ENCODE measurements at regions not wholly inside any gene's neighbourhood (a gene's known extent, or its start where the extent isn't known, plus 50 kb on each side); places are given as distances from the start of the nearest gene placed in this dataset.

DNA sequence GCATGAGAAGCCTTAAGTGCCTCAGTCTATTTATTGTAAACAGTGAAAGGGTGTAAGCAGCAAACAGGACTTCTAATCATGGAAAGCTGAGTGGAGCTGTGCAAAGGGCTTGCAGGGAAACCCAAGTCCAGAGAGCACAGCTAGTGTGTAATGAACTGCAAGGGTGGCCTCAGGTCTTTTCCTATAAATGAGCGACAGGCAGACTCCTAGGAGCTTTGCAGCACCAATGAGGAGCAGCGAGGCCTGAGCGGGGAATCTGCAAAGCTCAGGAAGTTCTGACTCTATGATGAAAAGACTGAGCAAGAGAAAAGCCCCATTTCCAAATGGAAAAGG is 250.1 kb upstream of the MAP3K1 start:
- ChIA-PET CTCF (no interaction called here), POLR2A (interaction anchor here (0.7 kb wide), 1 partner anchor 21 kb away, joined by 3 read pairs; no protein-coding TSS in a partner anchor)

DNA sequence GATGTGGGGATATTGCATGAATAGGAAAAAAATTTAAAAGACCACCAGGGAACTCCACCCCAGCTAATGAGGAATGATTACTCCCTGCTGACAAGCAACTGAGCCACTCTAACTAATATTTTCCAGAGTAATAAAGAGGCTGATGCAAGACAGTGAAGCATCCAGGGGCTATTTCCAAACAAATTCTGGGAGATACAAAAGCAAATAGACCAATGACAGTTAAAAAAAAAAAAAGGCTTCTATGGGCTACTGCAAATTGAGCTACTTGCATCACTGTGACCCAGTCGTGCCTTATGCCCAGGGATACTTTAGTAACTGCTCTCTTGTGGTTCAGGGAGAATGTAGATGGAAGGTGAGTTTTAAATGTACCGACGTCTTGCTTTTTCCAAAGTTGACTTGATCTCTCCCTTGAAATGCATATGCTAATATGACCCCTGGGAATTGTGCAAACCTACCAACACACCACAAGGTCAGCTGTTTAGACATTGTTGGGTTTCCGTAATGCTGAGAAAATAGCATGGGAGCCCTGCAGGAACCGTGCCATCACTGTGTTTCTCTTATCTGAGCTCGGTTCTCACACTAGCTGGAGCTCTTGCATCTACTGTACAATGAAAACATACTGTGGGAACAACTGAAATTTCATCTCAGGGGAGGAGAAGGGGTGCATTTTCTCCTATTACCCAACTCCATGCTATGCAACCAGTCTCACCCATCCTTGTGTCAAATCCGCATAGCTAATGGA is 250.6 kb upstream of the MAP3K1 start:
- POLR2A ChIA-PET = interaction anchor here (0.7 kb wide), 1 partner anchor 21 kb away, joined by 3 read pairs; no protein-coding TSS in a partner anchor
- CTCF ChIA-PET = no interaction called here

DNA sequence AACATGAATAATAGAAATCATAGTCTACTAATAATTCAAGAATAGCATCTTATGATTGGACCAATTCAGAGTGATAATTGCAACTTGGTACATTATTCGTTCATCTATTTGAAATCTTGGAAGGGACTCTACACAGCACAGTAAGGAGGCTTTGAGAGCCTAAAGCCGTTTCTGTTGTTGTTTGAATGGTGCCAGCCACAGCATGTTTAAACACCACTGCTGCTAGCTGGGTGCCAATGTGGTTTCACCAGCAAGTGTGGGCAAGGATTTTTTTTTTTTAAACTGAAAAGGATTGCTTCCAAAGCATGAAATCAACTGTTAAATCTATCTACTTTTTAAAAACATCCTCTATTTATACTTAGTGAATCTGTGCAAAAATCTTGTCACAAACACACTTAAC is 253.9 kb upstream of the MAP3K1 start:
- ChIA-PET CTCF (no interaction called here), POLR2A (no interaction called here)

DNA sequence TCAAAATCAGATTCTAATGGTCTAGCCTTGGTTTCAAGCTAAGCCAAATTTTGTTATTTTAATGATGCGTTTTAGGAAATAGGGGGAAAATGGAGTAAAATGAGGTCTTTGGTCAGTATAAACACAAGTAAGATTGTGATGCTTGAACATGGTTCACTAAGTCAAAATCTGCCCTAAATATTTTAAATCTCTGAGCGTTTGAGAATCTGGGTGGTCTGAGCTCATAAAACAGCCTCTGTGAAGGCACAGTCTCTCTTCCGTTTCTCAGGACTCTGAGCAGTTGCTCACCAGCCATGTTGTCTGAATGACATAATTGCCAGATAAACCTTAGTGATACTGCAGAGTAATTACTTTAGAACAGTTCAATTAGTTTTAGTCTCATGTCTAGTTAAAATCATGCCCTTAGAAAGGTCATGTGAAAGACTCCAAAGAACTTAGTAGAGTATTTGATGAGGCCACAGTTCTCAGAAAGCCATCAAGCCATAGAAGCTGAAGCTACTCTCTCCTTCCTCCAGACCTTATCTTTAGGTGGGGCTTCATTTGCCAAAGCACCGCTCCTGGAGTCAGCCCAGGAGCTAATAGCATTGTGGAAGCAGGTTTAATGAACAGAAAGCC is 257.1 kb upstream of the MAP3K1 start:
- POLR2A ChIA-PET = no interaction called here
- CTCF ChIA-PET = interaction anchor here (0.5 kb wide), 1 partner anchor 10 kb away, joined by 3 read pairs; no protein-coding TSS in a partner anchor

DNA sequence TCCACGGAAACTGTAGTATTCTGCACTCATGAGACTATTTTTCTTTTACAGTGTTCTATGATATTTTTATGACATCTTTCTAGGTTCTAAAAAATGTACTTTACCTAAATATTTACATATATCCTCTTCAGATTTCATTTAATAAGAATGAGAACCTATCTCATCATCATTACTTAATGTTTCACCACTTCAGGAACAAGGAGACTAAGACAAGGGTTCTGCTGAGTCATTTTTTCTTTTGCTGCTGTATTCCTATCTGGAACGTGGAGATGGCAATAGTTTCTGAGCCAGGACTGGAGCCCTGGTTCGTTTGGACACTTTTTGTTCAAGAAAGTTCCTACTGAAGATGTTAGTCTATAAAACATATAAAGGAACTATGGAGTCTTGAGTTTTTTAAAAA is 258.2 kb upstream of the MAP3K1 start:
- POLR2A ChIA-PET = no interaction called here

DNA sequence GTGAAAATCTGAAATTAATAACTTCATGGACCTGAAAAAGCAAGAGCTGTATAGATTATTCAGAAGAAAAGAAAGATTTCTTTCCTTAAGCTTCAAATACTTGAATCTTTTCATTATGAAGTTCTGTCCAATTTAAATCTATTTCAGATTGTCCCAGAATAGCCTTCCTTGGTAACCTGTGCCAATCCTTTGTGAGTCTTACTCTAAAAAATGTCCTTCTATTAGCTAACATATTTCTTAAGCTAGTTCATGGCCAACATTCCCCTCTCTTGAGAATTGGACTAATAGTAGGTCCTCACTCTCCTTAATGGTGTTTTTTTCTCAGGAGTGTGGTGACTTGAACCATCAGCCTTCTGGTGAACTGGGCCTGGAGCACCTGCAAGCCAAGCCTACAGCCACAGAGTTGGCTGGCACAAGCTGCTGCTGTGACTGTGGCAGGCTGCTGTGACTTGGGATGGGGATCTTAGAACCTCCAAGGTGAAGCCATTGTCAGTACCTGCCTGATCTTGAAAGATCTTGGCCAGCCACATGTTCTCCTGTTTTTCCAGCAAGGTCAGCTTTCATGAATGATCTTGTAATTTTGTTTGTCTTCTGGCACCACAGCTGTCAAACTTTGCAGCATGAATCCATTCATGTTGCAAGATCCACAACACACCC is 262.6 kb upstream of the MAP3K1 start:
- POLR2A ChIA-PET = no interaction called here
- CTCF ChIA-PET = no interaction called here

More for the DNA sequence above, 258.2 kb upstream of the MAP3K1 start:
- CTCF ChIA-PET = no interaction called here

DNA sequence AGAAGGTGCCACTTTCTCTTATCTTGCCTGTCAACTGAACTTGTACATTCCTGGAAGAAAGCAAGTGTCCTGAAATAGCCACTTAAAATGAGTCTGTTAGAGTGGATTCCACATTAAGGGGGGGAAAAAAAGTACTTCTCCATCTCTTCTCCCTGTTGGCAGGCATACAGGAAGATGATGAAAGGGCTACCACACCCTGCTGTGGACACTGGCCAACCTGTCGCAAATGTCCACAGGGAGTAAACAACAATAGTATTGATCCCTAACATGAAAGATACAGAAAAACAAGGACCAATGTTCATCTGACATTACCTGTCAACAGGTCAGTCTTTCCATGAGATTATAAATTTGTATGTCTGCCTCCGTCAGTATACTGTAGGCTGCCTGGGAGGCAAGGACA is 265.1 kb upstream of the MAP3K1 start:
- ChIA-PET POLR2A (no interaction called here), CTCF (no interaction called here)

DNA sequence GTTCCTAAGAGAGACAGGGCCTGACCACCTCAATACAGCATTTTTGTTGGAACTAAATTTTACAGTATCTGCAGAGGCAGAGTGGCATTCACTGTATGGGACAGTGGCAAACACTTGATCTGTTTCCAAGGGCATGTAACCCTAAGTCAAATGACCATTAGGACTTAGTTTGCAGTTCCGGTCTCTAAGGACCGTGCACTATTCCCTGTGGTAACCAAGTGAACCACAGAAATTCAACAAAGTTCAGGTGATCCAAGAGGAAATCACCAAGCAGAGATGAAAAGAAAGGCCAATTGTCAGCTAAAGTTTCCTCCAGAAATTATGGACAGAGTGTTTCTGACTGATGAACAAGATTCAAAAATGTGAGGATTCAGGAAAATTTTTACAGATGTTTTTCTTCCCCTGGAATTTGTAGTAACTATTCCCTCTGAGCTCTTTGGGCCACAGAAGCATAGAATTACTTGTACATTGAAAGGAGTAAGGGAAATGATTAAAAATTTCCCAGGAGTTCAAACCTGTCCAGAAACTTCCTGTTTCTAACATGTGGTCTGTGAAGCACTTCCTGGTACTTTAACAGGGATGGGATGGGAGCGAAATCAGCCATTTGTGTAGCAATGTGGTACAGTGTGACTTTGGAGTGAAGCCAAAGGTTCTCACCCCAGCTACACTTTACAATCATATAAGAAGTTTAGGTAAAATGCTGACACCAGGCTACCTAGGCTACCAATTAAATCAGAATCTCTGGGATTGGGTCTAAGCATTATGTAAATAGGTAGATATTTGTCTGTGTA is 266.1 kb upstream of the MAP3K1 start:
- ChIA-PET CTCF (interaction anchor here (0.6 kb wide), 1 partner anchor 212 kb away, joined by 3 read pairs; no protein-coding TSS in a partner anchor), POLR2A (no interaction called here)

GRCh38 chr5:56545016-56545415 is 270.3 kb upstream of the MAP3K1 start:
- ChIA-PET CTCF (no interaction called here), POLR2A (no interaction called here)

GRCh38 chr5:56543441-56544388 is 271.6 kb upstream of the MAP3K1 start:
- ChIA-PET POLR2A (interaction anchor here (0.6 kb wide), 1 partner anchor 22 kb away, joined by 3 read pairs; no protein-coding TSS in a partner anchor), CTCF (no interaction called here)

DNA sequence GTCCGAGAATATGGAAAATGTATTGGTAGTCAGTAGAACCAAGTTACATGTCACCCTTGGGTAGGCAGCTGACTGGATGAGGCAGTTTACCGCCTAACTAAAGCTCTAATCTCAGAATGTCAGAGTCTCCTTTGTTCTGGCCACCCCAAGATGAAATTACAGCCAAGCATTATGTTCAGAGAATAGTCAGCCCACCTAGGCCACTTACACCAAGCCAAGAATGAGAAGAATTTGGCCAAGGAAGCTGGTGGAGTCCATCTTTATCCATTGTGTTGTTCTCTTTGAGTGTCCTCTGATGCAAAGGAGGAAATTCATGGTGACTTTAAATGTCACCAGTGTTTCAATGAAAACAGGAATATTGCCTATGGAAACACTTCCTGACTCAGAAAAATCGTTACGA is 275.1 kb upstream of the MAP3K1 start:
- CTCF ChIA-PET = no interaction called here
- POLR2A ChIA-PET = interaction anchor here (0.6 kb wide), 1 partner anchor 253 kb away, joined by 3 read pairs; no protein-coding TSS in a partner anchor

DNA sequence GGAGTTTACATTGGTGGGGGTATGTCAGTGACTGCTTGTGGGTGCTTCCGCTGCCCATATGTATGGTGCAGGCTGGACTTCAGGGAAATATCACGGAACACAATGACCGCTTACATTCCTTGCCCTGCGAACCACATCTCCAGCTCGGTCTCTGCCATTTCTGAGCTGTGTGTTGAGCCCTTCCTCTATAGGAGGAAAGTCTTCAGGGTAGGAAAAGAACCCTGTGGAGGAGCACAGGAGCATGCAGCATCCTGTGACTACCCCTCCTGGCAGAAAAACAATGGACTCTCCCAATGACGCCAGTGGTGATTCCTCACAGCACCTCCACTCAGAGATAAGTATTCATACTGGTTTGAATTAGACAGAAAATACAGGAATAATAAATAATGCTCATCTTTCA is 276.8 kb upstream of the MAP3K1 start:
- POLR2A ChIA-PET = no interaction called here

GRCh38 chr5:56535347-56535746 is 280.0 kb upstream of the MAP3K1 start:
- ChIA-PET POLR2A (no interaction called here), CTCF (no interaction called here)

More for the DNA sequence above, 276.8 kb upstream of the MAP3K1 start:
- CTCF ChIA-PET = no interaction called here

- ChIA-PET CTCF (no interaction called here), POLR2A (no interaction called here)
Measured at GRCh38 chr5:56534102-56534829, 281.1 kb upstream of the MAP3K1 start.

DNA sequence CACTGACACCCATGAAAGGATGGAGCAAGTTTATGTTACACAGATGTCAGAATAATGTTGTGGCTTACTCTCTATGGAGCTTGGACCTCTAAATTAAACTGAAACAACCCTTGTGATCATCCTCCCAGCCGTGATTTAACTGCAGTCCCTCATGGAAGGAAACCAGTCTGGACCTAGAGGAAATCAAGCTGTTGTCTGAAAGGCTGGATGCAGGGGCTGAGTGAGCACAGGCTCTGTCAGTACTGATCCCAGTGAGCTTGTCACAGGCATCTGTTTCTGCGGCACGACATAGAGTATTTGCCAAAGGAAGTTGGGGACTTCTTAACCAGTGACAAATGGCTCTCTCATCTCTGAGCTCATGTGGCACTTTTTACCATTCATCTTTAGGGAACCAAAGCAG is 282.9 kb upstream of the MAP3K1 start:
- CTCF ChIA-PET = no interaction called here
- POLR2A ChIA-PET = no interaction called here

DNA sequence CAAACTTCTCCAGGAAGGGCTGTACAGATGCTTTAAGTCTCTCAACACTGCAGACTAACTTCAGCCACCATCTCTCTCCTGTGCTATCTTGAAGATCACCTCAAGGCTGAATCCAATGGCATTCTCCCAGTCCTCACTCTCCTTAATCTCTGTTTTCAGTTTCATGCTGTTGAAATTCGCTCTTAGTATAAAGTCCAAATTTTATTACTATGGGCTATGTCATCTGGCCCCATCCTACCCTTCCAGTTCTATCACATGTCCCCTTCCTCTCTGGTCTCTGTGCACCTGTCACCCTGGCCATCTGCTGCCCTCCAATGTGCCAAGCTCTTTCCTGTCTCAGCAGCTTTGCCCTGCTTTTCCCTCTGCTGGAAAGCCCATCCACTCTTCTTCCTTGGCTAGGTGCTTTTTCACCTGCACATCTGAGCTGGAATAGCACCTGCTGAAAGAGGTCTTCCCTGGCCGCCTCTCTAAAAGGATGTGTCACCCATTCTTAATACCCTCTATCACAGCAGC is 284.7 kb upstream of the MAP3K1 start:
- ChIA-PET CTCF (no interaction called here), POLR2A (no interaction called here)

DNA sequence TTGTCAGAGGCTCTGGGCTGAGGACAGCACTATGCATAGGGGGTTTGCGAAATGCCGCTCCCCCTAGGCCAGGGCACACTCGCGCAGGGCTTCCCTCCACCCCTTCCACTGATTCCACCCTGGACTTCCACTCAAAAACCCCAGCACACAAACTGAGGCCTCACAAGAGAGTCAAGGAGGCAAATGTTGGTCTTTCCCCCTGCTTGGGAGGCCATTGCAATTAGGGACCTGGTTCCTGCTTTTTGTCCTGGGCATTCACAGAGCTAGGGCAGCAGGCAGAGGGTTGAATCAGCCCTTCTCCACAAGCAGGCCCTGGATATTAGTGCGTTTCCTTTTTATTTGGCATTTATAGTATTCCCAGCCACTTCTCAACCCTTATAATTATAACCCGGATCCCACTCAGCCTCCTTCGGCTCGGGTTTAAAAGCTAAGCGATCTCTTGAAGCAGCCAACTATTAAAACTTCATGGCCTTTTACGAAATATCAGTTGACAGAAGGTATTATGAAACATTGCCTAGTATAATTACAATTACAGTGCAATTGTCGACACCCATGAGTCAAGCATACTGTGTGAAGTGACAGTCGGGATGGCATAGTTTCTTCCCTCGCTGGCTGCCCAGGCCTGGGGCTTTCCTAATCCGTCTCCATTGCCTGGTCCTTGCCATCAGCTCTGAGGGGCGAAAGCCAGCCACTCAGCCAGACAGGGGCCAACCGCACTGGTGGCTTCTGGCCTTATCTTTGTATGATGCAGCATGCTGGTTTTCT is 285.5 kb upstream of the MAP3K1 start:
- ChIA-PET POLR2A (no interaction called here), CTCF (no interaction called here)

DNA sequence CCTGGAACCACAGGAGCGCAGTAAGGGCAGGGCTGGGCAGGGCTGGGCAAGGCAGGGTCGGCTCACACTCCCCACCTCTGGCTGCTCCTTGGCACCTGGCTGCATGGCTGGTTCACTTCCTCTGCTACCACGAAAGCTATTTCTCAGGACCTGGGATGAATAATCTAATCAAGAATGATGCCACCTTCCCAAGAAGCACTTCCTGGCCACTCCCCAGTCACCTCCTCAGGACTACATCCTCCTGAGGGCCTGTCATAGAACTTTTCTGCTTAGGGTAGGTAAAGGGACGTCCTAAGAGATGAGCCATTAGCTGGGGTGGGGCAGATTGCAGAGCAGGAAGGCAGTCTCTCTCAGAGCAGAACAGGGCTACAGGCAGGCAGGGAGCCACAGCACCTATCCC is 288.2 kb upstream of the MAP3K1 start:
- ChIA-PET CTCF (no interaction called here), POLR2A (no interaction called here)
